HepG2 (cell line): ENCODE measurements at regions not wholly inside any gene's neighbourhood (a gene's known extent, or its start where the extent isn't known, plus 50 kb on each side); places are given as distances from the start of the nearest gene placed in this dataset.

ENCODE experiments used
- MNT ChIP-seq: fragments of 450-650 bp; IDR thresholded peaks from 2 replicates; pipeline ENCODE4 v1.6.1; 2016
- STAG1 ChIP-seq: sonication (generic); formaldehyde crosslinking; IDR thresholded peaks from 2 replicates; pipeline ENCODE4 v1.4.0; 2020; ENCODE audit warnings: missing genetic modification reagents
- STAT6 ChIP-seq: sonication (generic); formaldehyde crosslinking; IDR thresholded peaks from 2 replicates; pipeline ENCODE4 v1.4.0; 2020; ENCODE audit warnings: missing genetic modification reagents, mild to moderate bottlenecking, borderline replicate concordance
- ZIK1 ChIP-seq: sonication (generic); formaldehyde crosslinking; IDR thresholded peaks from 2 replicates; pipeline ENCODE4 v1.5.0; 2020; ENCODE audit warnings: mild to moderate bottlenecking, low read depth, missing genetic modification reagents, borderline replicate concordance
- TF ChIP-seq, protein P1 (sequence below), 2 experiments: sonication (generic) in 1 of 2; formaldehyde crosslinking in 1 of 2; IDR thresholded peaks; 2 replicates each; pipeline versions ENCODE4 v1.6.1 to v1.9.0; 2014 to 2022; ENCODE audit warnings: antibody characterized with exemption in 1 of 2, borderline replicate concordance in 1 of 2, inconsistent platforms in 1 of 2, low read depth in 1 of 2, missing genetic modification reagents in 1 of 2

- TF ChIP-seq MNT, result no peak
- TF ChIP-seq STAG1 (CRISPR knock-in tag), result peak; percentile 82
- no peak for TF ChIP-seq STAT6 (CRISPR knock-in tag)
- TF ChIP-seq ZIK1, result no peak
- TF ChIP-seq, protein P1, sequence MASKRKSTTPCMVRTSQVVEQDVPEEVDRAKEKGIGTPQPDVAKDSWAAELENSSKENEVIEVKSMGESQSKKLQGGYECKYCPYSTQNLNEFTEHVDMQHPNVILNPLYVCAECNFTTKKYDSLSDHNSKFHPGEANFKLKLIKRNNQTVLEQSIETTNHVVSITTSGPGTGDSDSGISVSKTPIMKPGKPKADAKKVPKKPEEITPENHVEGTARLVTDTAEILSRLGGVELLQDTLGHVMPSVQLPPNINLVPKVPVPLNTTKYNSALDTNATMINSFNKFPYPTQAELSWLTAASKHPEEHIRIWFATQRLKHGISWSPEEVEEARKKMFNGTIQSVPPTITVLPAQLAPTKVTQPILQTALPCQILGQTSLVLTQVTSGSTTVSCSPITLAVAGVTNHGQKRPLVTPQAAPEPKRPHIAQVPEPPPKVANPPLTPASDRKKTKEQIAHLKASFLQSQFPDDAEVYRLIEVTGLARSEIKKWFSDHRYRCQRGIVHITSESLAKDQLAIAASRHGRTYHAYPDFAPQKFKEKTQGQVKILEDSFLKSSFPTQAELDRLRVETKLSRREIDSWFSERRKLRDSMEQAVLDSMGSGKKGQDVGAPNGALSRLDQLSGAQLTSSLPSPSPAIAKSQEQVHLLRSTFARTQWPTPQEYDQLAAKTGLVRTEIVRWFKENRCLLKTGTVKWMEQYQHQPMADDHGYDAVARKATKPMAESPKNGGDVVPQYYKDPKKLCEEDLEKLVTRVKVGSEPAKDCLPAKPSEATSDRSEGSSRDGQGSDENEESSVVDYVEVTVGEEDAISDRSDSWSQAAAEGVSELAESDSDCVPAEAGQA (IDR thresholded peaks at IDR 0.05; ENCODE audit: low read depth), result no peak
- TF ChIP-seq, protein P1 (CRISPR knock-in tag; IDR thresholded peaks at IDR 0.05; ENCODE audit: borderline replicate concordance), result no peak
Observed at GRCh38 chr7:26061678-26062603, 90.1 kb upstream of the NFE2L3 start (continued).
